ENCODE measurements at regions not wholly inside any gene's neighbourhood (a gene's known extent, or its start where the extent isn't known, plus 50 kb on each side); places are given as distances from the start of the nearest gene placed in this dataset.

DNA sequence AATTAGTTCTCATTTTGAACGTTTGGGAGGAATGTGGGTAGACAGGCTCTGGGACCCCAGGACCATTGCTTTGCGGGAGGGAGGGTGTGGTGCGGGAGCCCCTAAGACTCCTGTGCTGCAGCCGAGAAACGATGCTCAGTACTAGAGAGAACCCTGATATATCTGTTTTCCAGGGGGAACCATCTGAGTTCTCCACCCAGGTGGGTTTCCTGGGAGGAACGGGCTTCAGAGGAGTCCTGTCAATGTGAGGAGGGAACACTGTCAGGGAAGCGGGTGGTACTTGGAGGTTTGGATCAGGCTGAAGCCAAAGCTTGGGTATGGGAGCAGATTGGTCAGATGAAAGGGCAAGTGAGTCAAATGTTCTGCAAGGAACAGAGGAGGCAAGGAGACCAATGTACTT is 358.0 kb downstream of the FGF9 start:
- TF ChIP-seq POLR2A (IDR thresholded peaks at IDR 0.05; ENCODE audit: low read length) (no peak), GATA1 (IDR thresholded peaks at IDR 0.05; ENCODE audit: low read depth, low read length) (no peak)
